HCT116 (cell line): ENCODE measurements at regions not wholly inside any gene's neighbourhood (a gene's known extent, or its start where the extent isn't known, plus 50 kb on each side); places are given as distances from the start of the nearest gene placed in this dataset.

Experiments used
- ATAC-seq: fragments of 200-7000 bp; cut with Tn5 transposase; 2 replicates; pipeline ENCODE4 v1.9.1; 2020; ENCODE audit warnings: mild to moderate bottlenecking, moderate library complexity
- BruUV-seq: library from RNA; stranded (reverse); fragments of 400-500 nt; replicated peaks from 2 replicates; lab custom pipeline; 2021; lab: Mats Ljungman, UMichigan
- CTCF ChIA-PET: fragments of 300-600 bp; sonication (Branson Sonifier 250); formaldehyde crosslinking; loops from one replicate; lab custom pipeline; 2021; ENCODE audit warnings: antibody characterized with exemption; lab: Charles Lee
- POLR2A ChIA-PET: fragments of 300-600, 350-600 bp; sonication (Branson Sonifier 250); formaldehyde crosslinking; loops from one replicate; lab custom pipeline; 2021; ENCODE audit warnings: antibody characterized with exemption; lab: Charles Lee
- RAD21 ChIA-PET, 2 experiments: fragments of 300-600 bp; sonication (Branson Sonifier 250); formaldehyde crosslinking; loops; one replicate each; lab custom pipeline; 2023; ENCODE audit warnings: low total read pairs in 2 of 2; ENCODE audit not compliant: uncharacterized antibody in 2 of 2, unreplicated experiment in 2 of 2, low non-redundant PET in 1 of 2; lab: Charles Lee
- DNase-seq: peaks from one replicate; pipeline ENCODE4 v3.0.0-alpha.2; 2010; ENCODE audit warnings: low read depth, low spot score
- H2AFZ ChIP-seq: fragments of 200-600 bp; shearing (Covaris generic), sonication (generic); 2 replicates; pipeline ENCODE4 v1.6.1; 2017; ENCODE audit warnings: low read depth, mixed run types, mixed read lengths, antibody characterized with exemption, low read length; ENCODE audit not compliant: poor library complexity, severe bottlenecking
- H3K27ac ChIP-seq: 2 replicates; pipeline ENCODE4 v1.5.1; 2012; ENCODE audit warnings: low read depth, low read length
- H3K27me3 ChIP-seq: fragments of 200-600 bp; sonication (generic); 2 replicates; pipeline ENCODE4 v1.6.1; 2016; ENCODE audit warnings: mixed run types, low read length, mixed read lengths; ENCODE audit not compliant: insufficient read depth
- H3K36me3 ChIP-seq, 2 experiments: fragments of 200-500 bp in 1 of 2; fragments of 200-600 bp in 1 of 2; sonication (Bioruptor generic) in 1 of 2; sonication (generic) in 1 of 2; 2 replicates each; pipeline versions ENCODE4 v1.5.1 to v1.6.1; 2014 to 2016; ENCODE audit warnings: low read length in 2 of 2, inconsistent platforms in 1 of 2, mixed read lengths in 1 of 2, mixed run types in 1 of 2; ENCODE audit not compliant: insufficient read depth in 2 of 2, control insufficient read depth in 1 of 2
- H3K4me1 ChIP-seq, 2 experiments: fragments of 200-600 bp in 1 of 2; sonication (generic) in 1 of 2; 2 replicates each; pipeline versions ENCODE4 v1.5.1 to v1.6.1; 2012 to 2017; ENCODE audit warnings: low read length in 2 of 2, inconsistent platforms in 1 of 2, mild to moderate bottlenecking in 1 of 2, mixed read lengths in 1 of 2, mixed run types in 1 of 2, moderate library complexity in 1 of 2; ENCODE audit not compliant: insufficient read depth in 2 of 2, control insufficient read depth in 1 of 2
- H3K4me2 ChIP-seq: fragments of 200-600 bp; sonication (generic); 2 replicates; pipeline ENCODE4 v1.6.1; 2017; ENCODE audit warnings: mixed run types, low read length, mixed read lengths
- H3K4me3 ChIP-seq, 2 experiments: fragments of 200-600 bp in 1 of 2; sonication (generic) in 1 of 2; replicated peaks in 1 of 2; 2 replicates each; pipeline ENCODE4 v1.5.1; 2011 to 2016; ENCODE audit warnings: low read length in 2 of 2, control low read depth in 1 of 2, low read depth in 1 of 2, mild to moderate bottlenecking in 1 of 2, mixed read lengths in 1 of 2, mixed run types in 1 of 2
- H3K79me2 ChIP-seq: fragments of 200-600 bp; sonication (generic); 2 replicates; pipeline ENCODE4 v1.6.1; 2017; ENCODE audit warnings: mild to moderate bottlenecking, mixed run types, low read length, moderate library complexity, mixed read lengths; ENCODE audit not compliant: insufficient read depth
- H3K9ac ChIP-seq: fragments of 200-600 bp; sonication (generic); 2 replicates; pipeline ENCODE4 v1.6.1; 2016; ENCODE audit warnings: low read length, mixed read lengths
- H3K9me2 ChIP-seq: fragments of 200-600 bp; sonication (generic), shearing (Covaris generic); 2 replicates; pipeline ENCODE4 v1.6.1; 2017; ENCODE audit warnings: mixed run types, mild to moderate bottlenecking, moderate library complexity; ENCODE audit not compliant: insufficient read depth
- H3K9me3 ChIP-seq, 2 experiments: fragments of 200-500 bp in 1 of 2; fragments of 200-600 bp in 1 of 2; sonication (Bioruptor generic) in 1 of 2; sonication (generic) in 1 of 2; 2 replicates each; pipeline ENCODE4 v1.6.1; 2014 to 2017; ENCODE audit warnings: low read length in 2 of 2, mixed read lengths in 2 of 2, inconsistent platforms in 1 of 2, low read depth in 1 of 2, mild to moderate bottlenecking in 1 of 2, mixed run types in 1 of 2, moderate library complexity in 1 of 2; ENCODE audit not compliant: control insufficient read depth in 1 of 2, insufficient read depth in 1 of 2
- H4K20me1 ChIP-seq: fragments of 200-600 bp; sonication (generic), shearing (Covaris generic); 2 replicates; pipeline ENCODE4 v1.6.1; 2017; ENCODE audit warnings: mixed run types, mild to moderate bottlenecking, moderate library complexity; ENCODE audit not compliant: insufficient read depth
- CBX3 ChIP-seq: IDR thresholded peaks from 2 replicates; pipeline ENCODE4 v1.6.1; 2012; ENCODE audit warnings: low read depth
- CEBPB ChIP-seq: IDR thresholded peaks from 2 replicates; pipeline ENCODE4 v1.6.1; 2012; ENCODE audit warnings: low read depth
- EGR1 ChIP-seq: IDR thresholded peaks from 2 replicates; pipeline ENCODE4 v1.6.1; 2012; ENCODE audit warnings: low read depth
- EZH2 ChIP-seq: fragments of 200-600 bp; sonication (generic); IDR thresholded peaks from 2 replicates; pipeline ENCODE4 v1.6.1; 2017; ENCODE audit warnings: antibody characterized with exemption, mixed run types
- FOSL1 ChIP-seq: IDR thresholded peaks from 2 replicates; pipeline ENCODE4 v1.6.1; 2012; ENCODE audit warnings: low read depth
- JUND ChIP-seq: IDR thresholded peaks from 2 replicates; pipeline ENCODE4 v1.6.1; 2012
- POLR2A ChIP-seq: IDR thresholded peaks from 2 replicates; pipeline ENCODE4 v1.7.0; 2011; ENCODE audit warnings: borderline replicate concordance; ENCODE audit not compliant: insufficient read depth, insufficient read length; ENCODE audit errors: extremely low read depth
- POLR2AphosphoS5 ChIP-seq: IDR thresholded peaks from 2 replicates; pipeline ENCODE4 v1.6.1; 2011; ENCODE audit warnings: mild to moderate bottlenecking, low read depth, low read length, moderate library complexity
- REST ChIP-seq: IDR thresholded peaks from 2 replicates; pipeline ENCODE4 v1.6.1; 2012; ENCODE audit warnings: low read depth
- SIN3A ChIP-seq: IDR thresholded peaks from 2 replicates; pipeline ENCODE4 v1.6.1; 2012; ENCODE audit warnings: low read depth
- SP1 ChIP-seq: IDR thresholded peaks from 2 replicates; pipeline ENCODE4 v1.6.1; 2012; ENCODE audit warnings: low read depth
- ZBTB33 ChIP-seq: IDR thresholded peaks from 2 replicates; pipeline ENCODE4 v1.6.1; 2011; ENCODE audit warnings: mild to moderate bottlenecking, low read length, moderate library complexity; ENCODE audit not compliant: insufficient replicate concordance; ENCODE audit errors: extremely low read depth
- ZFX ChIP-seq: fragments of 450-650 bp; IDR thresholded peaks from 2 replicates; pipeline ENCODE4 v1.6.1; 2017
- intact Hi-C: fragments of 100-400 bp; cut with micrococcal nuclease; formaldehyde crosslinking; loops from 2 replicates; pipeline ENCODE4 v1.10.0; 2022

GRCh38 chr2:16105669-16106281 is 165.4 kb downstream of the MYCN start:
- no peak for ATAC-seq
- Histone ChIP-seq H3K4me2 (no peak overlapping the region), H3K9me2 (no peaks in the 10 kb centered on the region), H3K79me2 (no peaks in the 10 kb centered on the region), H3K4me3 (no peak overlapping the region), H3K36me3 (no peaks in the 10 kb centered on the region), H3K9me3 (no peaks in the 10 kb centered on the region), H3K9ac (no peak overlapping the region), H3K27me3 (0 out of 2 replicates have a peak, but pooled peaks cover 10% of the 10 kb centered on the region), H3K27ac (no peak overlapping the region), H3K4me1 (no peaks in the 10 kb centered on the region), H2AFZ (no peak overlapping the region), H4K20me1 (no peaks in the 10 kb centered on the region)
- POLR2A ChIA-PET, result no interaction called here
- DNase-seq, result no peak
- CTCF ChIA-PET, result no interaction called here
- RAD21 ChIA-PET, result no interaction called here
- intact Hi-C loops, result no loop called here
- BruUV-seq, result no TSS peak
- no peak for TF ChIP-seq REST
- no peak for TF ChIP-seq POLR2A
- TF ChIP-seq ZFX, result no peak
- no peak for TF ChIP-seq FOSL1
- no peak for TF ChIP-seq EGR1
- no peak for TF ChIP-seq SP1
- no peak for TF ChIP-seq JUND
- TF ChIP-seq SIN3A, result no peak
- no peak for TF ChIP-seq POLR2AphosphoS5
- no peak for TF ChIP-seq CEBPB
- no peak for TF ChIP-seq CBX3
- no peak for TF ChIP-seq ZBTB33
- no peak for TF ChIP-seq EZH2
